ENCODE measurements at regions not wholly inside any gene's neighbourhood (a gene's known extent, or its start where the extent isn't known, plus 50 kb on each side); places are given as distances from the start of the nearest gene placed in this dataset.

GRCh38 chr2:238726670-238727584, 121.0 kb upstream of the TWIST2 start:
- DNase-seq, result no peak

GRCh38 chr2:238727585-238728329, 120.1 kb upstream of the TWIST2 start:
- no peak for DNase-seq

GRCh38 chr2:238728330-238729260, 119.3 kb upstream of the TWIST2 start:
- DNase-seq, result no peak

- DNase-seq, result no peak
Observed at GRCh38 chr2:238729261-238729935, 118.5 kb upstream of the TWIST2 start.

GRCh38 chr2:238730001-238730669, 117.8 kb upstream of the TWIST2 start:
- DNase-seq, result no peak

GRCh38 chr2:238730881-238731280, 117.0 kb upstream of the TWIST2 start:
- DNase-seq, result no peak

GRCh38 chr2:238731961-238732360, 115.9 kb upstream of the TWIST2 start:
- DNase-seq, result no peak

- DNase-seq, result no peak
Observed at GRCh38 chr2:238738917-238739316, 109.0 kb upstream of the TWIST2 start.

- DNase-seq, result no peak
Observed at GRCh38 chr2:238739668-238740067, 108.2 kb upstream of the TWIST2 start.

- DNase-seq, result no peak
Observed at GRCh38 chr2:238741277-238741676, 106.6 kb upstream of the TWIST2 start.

GRCh38 chr2:238742066-238742465, 105.8 kb upstream of the TWIST2 start:
- no peak for DNase-seq

- DNase-seq, result no peak
Observed at GRCh38 chr2:238742664-238743063, 105.2 kb upstream of the TWIST2 start.

- DNase-seq, result no peak
Observed at GRCh38 chr2:238743243-238744065, 104.4 kb upstream of the TWIST2 start.

GRCh38 chr2:238744951-238745350, 102.9 kb upstream of the TWIST2 start:
- DNase-seq, result no peak

- DNase-seq, result no peak
Observed at GRCh38 chr2:238745997-238746396, 101.9 kb upstream of the TWIST2 start.

- DNase-seq, result no peak
Observed at GRCh38 chr2:238747114-238747513, 100.8 kb upstream of the TWIST2 start.

GRCh38 chr2:238747557-238747956, 100.3 kb upstream of the TWIST2 start:
- DNase-seq, result no peak

- DNase-seq, result no peak
Observed at GRCh38 chr2:238750212-238750904, 97.5 kb upstream of the TWIST2 start.

- DNase-seq, result no peak
Observed at GRCh38 chr2:238754259-238754658, 93.6 kb upstream of the TWIST2 start.

GRCh38 chr2:238761868-238762267, 86.0 kb upstream of the TWIST2 start:
- DNase-seq, result no peak
